Left renal pelvis (tissue), 4 donors: ENCODE measurements at regions not wholly inside any gene's neighbourhood (a gene's known extent, or its start where the extent isn't known, plus 50 kb on each side); places are given as distances from the start of the nearest gene placed in this dataset.

Experiments used
- DNase-seq, 4 donors: peaks; one replicate each; pipeline ENCODE4 v3.0.0-alpha.2; 2013; ENCODE audit warnings: low read depth in 4 of 4, low spot score in 3 of 4

GRCh38 chr1:209040351-209040750 is 543.2 kb upstream of the CAMK1G start:
- no peak for DNase-seq

- DNase-seq: no peak
Observed at GRCh38 chr1:209041927-209042326, 541.6 kb upstream of the CAMK1G start.

DNA sequence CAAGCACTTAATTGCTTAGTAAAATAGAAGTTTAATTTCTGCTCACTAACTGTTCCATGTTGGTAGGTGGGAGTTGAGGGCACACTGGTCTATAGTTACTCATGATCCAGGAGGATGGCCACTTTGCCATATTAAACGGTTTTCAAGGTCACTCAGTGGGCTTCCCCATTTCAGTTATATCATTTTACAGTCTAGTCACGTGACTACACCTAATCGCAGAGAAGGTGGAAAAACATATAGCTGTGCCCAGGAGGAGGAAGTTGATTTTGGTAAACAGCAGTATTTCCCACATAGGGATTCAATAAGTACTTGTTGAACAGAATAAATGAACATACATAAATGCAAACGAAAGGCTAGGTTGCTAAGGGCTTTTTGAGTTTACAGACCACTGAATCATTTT is 541.1 kb upstream of the CAMK1G start:
- DNase-seq: no peak

DNA sequence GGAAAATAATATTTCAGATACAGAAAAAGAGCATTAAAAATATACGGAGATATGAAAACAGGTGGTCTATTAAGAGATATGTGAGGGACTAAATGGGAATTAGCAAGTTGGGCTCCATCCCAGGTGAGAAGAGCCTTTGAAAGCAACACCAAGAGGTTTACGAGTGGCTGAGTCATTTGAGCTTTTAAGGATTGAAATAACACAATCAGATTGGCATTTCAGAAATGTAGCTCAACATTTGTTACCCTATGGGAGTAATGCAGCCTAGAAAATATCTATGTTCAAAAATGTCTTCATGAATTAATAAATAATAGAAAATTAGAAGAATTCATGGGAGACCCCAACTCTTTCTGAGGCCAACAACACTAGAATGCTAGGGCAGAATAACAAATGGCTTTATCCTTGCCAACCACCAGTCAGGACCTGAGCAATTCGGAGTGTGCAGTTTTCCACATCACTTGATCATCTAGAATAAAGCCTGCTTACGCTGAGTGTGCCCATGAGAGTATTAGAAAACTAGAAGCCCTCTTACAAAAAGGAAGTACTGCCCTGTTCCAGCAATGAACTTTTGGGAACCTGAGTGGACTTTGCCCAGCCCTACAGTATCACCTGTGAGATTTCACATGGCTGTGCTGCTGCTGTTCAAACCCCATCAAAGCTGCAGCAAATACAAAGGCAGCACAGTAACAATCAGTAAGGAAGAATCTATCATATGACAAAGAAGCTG is 538.0 kb upstream of the CAMK1G start:
- DNase-seq: no peak

GRCh38 chr1:209046058-209046417 is 537.5 kb upstream of the CAMK1G start:
- no peak for DNase-seq

DNA sequence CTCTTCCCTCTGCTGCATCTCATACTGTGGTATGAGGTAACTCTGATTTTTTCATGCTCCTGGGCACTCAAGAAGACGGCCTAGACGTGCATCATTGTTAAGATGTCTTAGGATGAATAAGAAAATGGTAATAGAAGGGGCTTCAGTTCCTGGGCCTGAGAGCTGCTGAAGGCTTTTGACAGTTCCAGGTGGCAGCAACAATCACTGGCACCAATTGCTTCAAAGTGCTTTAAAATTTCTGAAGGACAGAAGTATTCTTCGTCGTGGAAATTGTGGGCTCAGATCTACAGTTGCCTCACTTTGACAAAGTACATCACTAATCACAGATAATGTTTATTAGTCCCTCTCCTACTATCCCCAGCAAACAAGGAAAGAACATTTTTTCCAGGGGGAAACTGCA is 536.6 kb upstream of the CAMK1G start:
- DNase-seq: no peak

- no peak for DNase-seq
Observed at GRCh38 chr1:209048941-209049669, 534.4 kb upstream of the CAMK1G start.

DNA sequence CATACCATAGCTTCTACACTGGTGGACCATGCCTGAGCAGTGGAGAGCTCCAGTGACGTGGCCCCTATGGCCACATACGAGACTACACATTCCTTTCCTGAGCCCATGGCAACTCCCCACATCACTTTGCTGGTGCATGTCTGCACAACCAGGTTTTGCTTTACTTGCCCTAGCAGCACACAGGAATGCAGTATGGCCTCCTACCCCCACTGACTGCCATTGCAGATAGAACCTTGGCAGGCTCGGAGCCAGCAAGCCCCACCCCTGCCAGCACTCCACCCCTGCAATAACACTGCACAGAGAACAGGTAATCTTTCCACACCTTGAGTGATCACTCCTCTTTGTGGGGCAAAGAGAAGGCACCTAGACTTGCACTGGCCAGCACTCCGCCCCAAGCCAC is 531.9 kb upstream of the CAMK1G start:
- DNase-seq: no peak

- no peak for DNase-seq
Observed at GRCh38 chr1:209053587-209053986, 529.9 kb upstream of the CAMK1G start.

GRCh38 chr1:209057083-209057482 is 526.4 kb upstream of the CAMK1G start:
- no peak for DNase-seq

GRCh38 chr1:209057901-209058300 is 525.6 kb upstream of the CAMK1G start:
- no peak for DNase-seq

DNA sequence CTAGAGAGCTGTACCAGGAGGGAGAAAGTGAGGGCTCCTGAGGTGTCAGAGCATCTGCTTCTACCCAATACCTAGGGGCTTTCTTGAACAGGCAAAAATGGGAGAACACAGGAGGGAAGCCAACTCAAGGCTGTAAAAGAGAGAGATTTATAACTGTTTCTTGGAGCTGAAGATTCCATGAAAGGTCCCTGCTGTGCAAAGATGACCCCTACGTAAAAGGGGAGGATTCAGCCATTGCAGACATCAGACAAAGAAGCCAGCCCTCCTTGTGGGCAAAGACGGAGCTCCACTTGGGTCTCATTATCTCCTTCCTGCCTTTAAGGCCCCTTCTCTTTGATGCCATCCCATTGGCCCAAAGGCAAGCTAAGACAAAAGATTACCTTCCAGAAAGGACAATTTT is 524.1 kb upstream of the CAMK1G start:
- no peak for DNase-seq

DNA sequence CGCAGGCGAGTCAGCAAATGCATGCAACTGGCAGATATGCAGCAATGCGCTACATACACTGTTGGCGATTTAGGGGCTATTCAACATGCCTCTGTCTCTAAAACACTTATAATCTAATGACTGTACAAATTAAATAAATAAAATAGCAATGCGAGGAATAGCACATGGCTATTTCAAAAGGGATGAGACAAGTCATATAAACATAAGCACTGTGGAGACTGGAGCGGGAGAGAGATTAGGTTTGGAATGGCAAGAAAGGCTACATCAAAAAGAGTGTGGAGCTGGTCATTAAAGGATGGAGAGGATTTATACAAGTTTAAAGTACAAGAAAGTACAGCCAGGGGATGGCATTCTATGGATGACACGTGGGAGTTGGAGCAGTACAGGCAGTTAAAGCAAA is 523.5 kb upstream of the CAMK1G start:
- no peak for DNase-seq

- peak in 3 of 4 donors; percentile 20 to 71 (median 41) for DNase-seq
Observed at GRCh38 chr1:209062081-209062620, 521.4 kb upstream of the CAMK1G start.

DNA sequence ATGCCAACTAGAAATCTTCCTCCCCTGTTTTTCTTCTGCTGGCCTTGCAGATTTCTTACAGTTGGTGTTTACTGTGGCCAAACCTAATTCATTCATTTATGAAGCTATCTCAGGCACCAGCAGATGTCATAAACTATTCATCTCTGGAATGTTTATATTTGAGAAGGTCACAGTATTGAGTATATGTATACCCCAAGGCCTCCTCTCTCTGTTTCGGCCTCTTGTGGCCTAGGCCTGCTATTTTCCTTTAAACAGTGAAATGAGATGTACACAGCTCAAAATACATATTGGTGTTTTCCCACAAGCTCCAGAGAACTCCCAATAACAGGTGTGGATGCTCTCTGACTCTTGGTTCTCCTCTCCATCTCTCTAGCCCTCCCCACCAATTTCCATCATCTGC is 520.7 kb upstream of the CAMK1G start:
- no peak for DNase-seq

DNA sequence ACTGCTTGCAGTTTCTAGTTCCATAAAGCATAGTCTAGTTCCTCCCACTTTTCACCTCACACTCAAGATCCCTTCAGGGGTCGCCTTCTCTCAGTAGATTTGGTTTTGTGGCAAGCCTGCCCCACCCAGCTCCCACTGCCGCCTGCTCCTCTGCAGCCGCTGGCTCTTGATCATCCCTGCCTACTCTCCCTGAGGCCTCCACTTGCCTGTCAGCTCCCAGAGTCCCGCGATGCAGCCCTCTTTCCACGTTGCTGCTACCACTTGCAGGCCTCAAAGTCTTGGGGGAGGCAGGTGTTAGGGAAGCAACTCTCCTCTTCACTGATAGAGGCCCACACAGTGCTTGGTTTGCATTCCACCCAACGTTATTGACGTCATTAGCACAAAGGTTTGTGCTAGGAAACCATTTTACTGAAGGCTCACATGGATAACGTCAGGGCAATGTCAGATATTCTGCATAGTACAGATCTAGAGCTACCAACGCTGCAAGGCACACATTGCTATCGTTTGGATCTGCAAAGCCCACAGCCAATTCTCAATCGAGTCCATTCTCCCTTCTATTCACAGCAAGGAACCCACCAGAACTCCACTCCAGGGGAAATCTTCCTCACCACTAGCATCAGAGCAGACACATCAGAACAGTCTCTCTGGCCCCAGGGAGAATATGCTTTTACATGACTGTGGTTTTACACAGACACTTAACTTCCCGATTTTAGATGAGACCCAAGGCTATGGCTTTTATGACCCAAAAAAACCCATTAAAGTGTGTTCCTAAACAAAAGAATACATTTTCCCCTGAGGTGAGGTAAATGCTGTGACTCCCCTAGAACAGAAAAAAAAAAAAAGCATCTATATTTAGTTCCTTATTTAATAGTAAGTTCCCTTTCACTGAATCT is 519.5 kb upstream of the CAMK1G start:
- DNase-seq: no peak

DNA sequence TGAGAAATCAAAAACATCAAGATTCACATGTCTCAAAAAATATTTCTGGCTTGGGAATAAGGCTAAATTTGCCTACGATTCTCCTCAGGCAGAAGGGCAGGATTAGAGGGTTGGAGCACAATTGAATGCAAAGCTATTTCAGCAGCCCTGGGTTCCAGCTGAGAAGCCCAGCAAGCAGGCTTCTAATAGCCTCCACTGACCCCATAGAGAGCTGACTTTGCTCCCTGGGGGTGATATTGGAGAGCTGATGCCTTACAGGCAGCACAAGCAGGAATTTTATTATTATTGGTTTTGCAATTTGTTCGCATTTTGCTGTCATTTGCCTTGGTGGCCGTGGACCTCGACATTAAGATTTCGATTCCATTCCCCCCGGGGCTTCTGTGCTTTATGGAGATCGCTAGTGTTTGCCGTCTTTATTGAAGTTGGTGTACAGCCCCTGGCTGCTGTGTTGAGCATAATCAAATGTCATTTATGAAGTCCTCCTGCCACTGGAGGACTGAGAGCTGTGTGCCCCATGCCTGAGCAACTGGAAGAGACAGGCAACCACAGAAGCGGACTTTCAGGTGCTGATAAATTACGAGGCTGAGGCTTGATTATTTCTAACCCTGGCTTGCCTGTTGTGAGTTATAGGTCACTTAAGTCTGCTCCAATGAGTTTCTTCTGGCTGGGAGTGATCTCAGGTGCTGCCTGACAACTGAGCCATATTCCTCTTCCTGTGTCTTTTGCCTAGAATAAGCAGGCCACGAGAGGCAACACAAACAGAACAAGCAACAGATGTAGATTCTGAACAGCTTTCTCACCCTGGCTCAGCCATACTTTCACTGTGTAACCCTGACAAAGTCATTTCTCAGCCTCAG is 518.4 kb upstream of the CAMK1G start:
- peak in 1 of 4 donors; percentile 29 for DNase-seq

GRCh38 chr1:209072481-209072880 is 511.0 kb upstream of the CAMK1G start:
- DNase-seq: no peak

DNA sequence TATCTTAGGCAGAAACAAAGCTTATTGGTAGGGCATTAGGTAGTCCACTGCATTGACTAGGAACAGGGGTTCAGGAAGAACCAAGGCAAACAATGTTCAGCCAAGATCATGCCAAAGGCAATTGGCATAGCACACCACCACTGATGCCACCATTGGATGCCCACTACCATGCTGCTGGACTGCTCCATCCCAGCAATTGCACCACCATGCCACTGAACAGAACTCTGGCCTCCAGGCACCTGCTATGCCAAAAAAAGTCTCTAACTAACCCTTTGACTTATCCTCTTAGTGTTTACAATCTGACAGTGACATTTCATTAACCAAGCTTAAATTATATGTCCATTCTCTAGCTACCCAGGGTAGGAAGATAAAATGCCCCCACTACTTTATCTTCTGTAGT is 509.6 kb upstream of the CAMK1G start:
- DNase-seq: no peak

DNA sequence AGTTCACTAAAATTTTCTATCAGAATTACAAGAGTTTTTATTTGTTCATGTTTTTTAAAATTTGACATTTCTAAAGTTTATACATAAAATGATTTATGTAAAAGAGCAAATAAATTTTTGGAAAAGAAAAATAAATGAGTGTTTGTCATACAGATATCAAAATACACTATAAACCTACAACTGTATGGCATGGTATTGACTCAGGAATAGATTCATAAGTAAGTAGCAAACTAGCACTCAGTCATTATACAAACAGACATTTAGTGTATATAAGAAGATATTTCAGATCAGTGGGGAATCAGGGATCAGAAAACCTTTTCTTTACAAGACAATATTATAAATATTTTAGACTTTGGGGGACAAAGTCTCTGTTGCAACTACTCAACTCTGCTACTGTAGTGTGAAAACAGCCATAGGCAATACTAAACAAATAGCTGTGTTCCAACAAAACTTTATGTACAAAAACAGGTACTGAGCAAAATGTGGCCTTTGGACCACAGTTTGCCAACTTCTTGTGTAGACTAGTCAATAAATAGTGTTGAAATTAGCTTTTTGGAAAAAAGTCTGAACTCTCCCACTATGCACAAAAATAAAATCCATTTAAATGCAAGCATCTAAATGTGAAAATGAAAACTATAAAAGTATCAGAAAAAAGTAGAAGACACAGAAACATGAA is 508.8 kb upstream of the CAMK1G start:
- DNase-seq: no peak
